ENCODE measurements at regions not wholly inside any gene's neighbourhood (a gene's known extent, or its start where the extent isn't known, plus 50 kb on each side); places are given as distances from the start of the nearest gene placed in this dataset.
A peak's percentile ranks its signal among the peaks of the same experiment; 100 is the strongest.

- TF ChIP-seq ZNF785 (CRISPR knock-in tag; IDR thresholded peaks at IDR 0.05): no peak
- no peak for TF ChIP-seq CBX8 (IDR thresholded peaks at IDR 0.05; ENCODE audit: borderline replicate concordance, extremely low read depth, low read depth, low read length, poor library complexity, severe bottlenecking)
- TF ChIP-seq GATAD2A (IDR thresholded peaks at IDR 0.05): peak; percentile 69; the same call in 1 of the 2 replicates
- TF ChIP-seq CHCHD3 (CRISPR knock-in tag; IDR thresholded peaks at IDR 0.05): no peak
- TF ChIP-seq POLR3G (IDR thresholded peaks at IDR 0.05; ENCODE audit: extremely low read depth, insufficient read length, insufficient replicate concordance): no peak
- peak; percentile 11; the same call in 1 of the 2 replicates for TF ChIP-seq BHLHE40 (IDR thresholded peaks at IDR 0.05; ENCODE audit: low read length)
- peak; percentile 92 for TF ChIP-seq NFIC (IDR thresholded peaks at IDR 0.05)
- no peak for TF ChIP-seq NFYB (IDR thresholded peaks at IDR 0.05; ENCODE audit: extremely low read depth, insufficient read length)
- peak in 1 of 2 experiments; percentile 24; a peak in 1 of 4 replicates for TF ChIP-seq NRF1 (conservative IDR thresholded peaks at IDR 0.05 in 1 of 2, IDR thresholded peaks at IDR 0.05 in 1 of 2)
- peak; percentile 61 to 69; a peak in 1 of 4 replicates for TF ChIP-seq TEAD1 (CRISPR knock-in tag; IDR thresholded peaks at IDR 0.05)
- TF ChIP-seq IRF2 (CRISPR knock-in tag; IDR thresholded peaks at IDR 0.05): no peak
- TF ChIP-seq NBN (IDR thresholded peaks at IDR 0.05; ENCODE audit: low read depth): peak; percentile 28; the same call in 1 of the 2 replicates
- TF ChIP-seq MEF2D (tag; conservative IDR thresholded peaks at IDR 0.05; ENCODE audit: low read depth): peak; percentile 57; the same call in 1 of the 2 replicates
- TF ChIP-seq TFAM (CRISPR knock-in tag; conservative IDR thresholded peaks at IDR 0.05): no peak
- TF ChIP-seq KAT8 (IDR thresholded peaks at IDR 0.05; ENCODE audit: low read depth): no peak
- peak; percentile 99 to 100 for TF ChIP-seq KDM1A (IDR thresholded peaks at IDR 0.05)
- TF ChIP-seq HMG20A (CRISPR knock-in tag; conservative IDR thresholded peaks at IDR 0.05): peak; percentile 67; the same call in 1 of the 2 replicates
- peak; percentile 87 for TF ChIP-seq CCNT2 (IDR thresholded peaks at IDR 0.05; ENCODE audit: borderline replicate concordance, extremely low read depth, insufficient read length, low read depth, low read length)
- TF ChIP-seq SLC30A9 (CRISPR knock-in tag; IDR thresholded peaks at IDR 0.05): no peak
- TF ChIP-seq DMBX1 (CRISPR knock-in tag; IDR thresholded peaks at IDR 0.05; ENCODE audit: borderline replicate concordance): peak; percentile 91
- no peak for TF ChIP-seq ZNF121 (CRISPR knock-in tag; conservative IDR thresholded peaks at IDR 0.05)
- no peak for TF ChIP-seq GTF2A2 (tag; IDR thresholded peaks at IDR 0.05)
- TF ChIP-seq ZNF644 (tag; IDR thresholded peaks at IDR 0.05; ENCODE audit: low read depth): peak; percentile 78; the same call in 1 of the 2 replicates
- TF ChIP-seq CEBPZ (IDR thresholded peaks at IDR 0.05; ENCODE audit: borderline replicate concordance, low read depth, low read length): no peak
- TF ChIP-seq KAT2B (IDR thresholded peaks at IDR 0.05; ENCODE audit: low read depth, low read length): no peak
- TF ChIP-seq RNF2 (IDR thresholded peaks at IDR 0.05): peak; percentile 75
Measured at GRCh38 chr6:4620284-4621151, 155.7 kb upstream of the CDYL start (continued).

All from K562 (cell line).